H1 (cell line): ENCODE measurements at regions not wholly inside any gene's neighbourhood (a gene's known extent, or its start where the extent isn't known, plus 50 kb on each side); places are given as distances from the start of the nearest gene placed in this dataset.

Experiments used
- CTCF ChIA-PET: fragments of 300-600 bp; sonication (Branson Sonifier 250); formaldehyde crosslinking; loops from one replicate; lab custom pipeline; 2021; ENCODE audit not compliant: partially characterized antibody; lab: Charles Lee
- POLR2A ChIA-PET: fragments of 300-600 bp; sonication (Branson Sonifier 250); formaldehyde crosslinking; loops from one replicate; lab custom pipeline; 2021; ENCODE audit warnings: inconsistent platforms; ENCODE audit not compliant: partially characterized antibody; lab: Charles Lee
- DNase-seq, 2 experiments: peaks; one replicate each; pipeline versions ENCODE4 v3.0.0 to v3.0.0-alpha.2; 2010 to 2022; ENCODE audit warnings: low spot score in 2 of 2, low read depth in 1 of 2, mixed read lengths in 1 of 2
- FAIRE-seq: peaks from 2 replicates; lab custom pipeline; 2011; peaks lifted over from hg19 to GRCh38; lab: Jason Lieb, UNC
- H2AFZ ChIP-seq: 2 replicates; pipeline ENCODE4 v1.8.1; 2012; ENCODE audit warnings: low read length, inconsistent platforms
- H2AK5ac ChIP-seq: 2 replicates; pipeline ENCODE4 v1.6.1; 2013; ENCODE audit warnings: low read depth, low read length
- H2BK120ac ChIP-seq: replicated peaks from 2 replicates; pipeline ENCODE3; 2013; ENCODE audit warnings: low read depth, low read length, inconsistent platforms
- H2BK12ac ChIP-seq: 2 replicates; pipeline ENCODE4 v1.6.1; 2013; ENCODE audit warnings: low read depth, low read length
- H2BK15ac ChIP-seq: 2 replicates; pipeline ENCODE4 v1.6.1; 2013; ENCODE audit warnings: low read length
- H2BK20ac ChIP-seq: 2 replicates; pipeline ENCODE4 v1.6.1; 2013; ENCODE audit warnings: low read length
- H2BK5ac ChIP-seq: 2 replicates; pipeline ENCODE4 v1.6.1; 2013; ENCODE audit warnings: low read depth, low read length
- H3K14ac ChIP-seq: 2 replicates; pipeline ENCODE4 v1.6.1; 2013; ENCODE audit warnings: inconsistent platforms; ENCODE audit not compliant: insufficient read length
- H3K18ac ChIP-seq: 2 replicates; pipeline ENCODE4 v1.6.1; 2013; ENCODE audit warnings: low read length; ENCODE audit errors: extremely low read depth
- H3K23ac ChIP-seq: 2 replicates; pipeline ENCODE4 v1.6.1; 2013; ENCODE audit warnings: inconsistent platforms; ENCODE audit not compliant: insufficient read length
- H3K23me2 ChIP-seq: 2 replicates; pipeline ENCODE4 v1.6.1; 2013; ENCODE audit warnings: low read depth, low read length
- H3K27ac ChIP-seq: 2 replicates; pipeline ENCODE4 v1.6.1; 2011; ENCODE audit warnings: low read depth, low read length, inconsistent platforms
- H3K27me3 ChIP-seq, 4 experiments: replicated peaks in 1 of 4; 1 replicate in 1 of 4; 2 replicates in 3 of 4; pipeline versions ENCODE4 v1.6.1 to v1.8.1; 2011 to 2013; ENCODE audit warnings: low read length in 3 of 4, mild to moderate bottlenecking in 3 of 4, inconsistent platforms in 2 of 4, mixed read lengths in 2 of 4, moderate library complexity in 1 of 4; ENCODE audit not compliant: control insufficient read depth in 3 of 4, insufficient read depth in 3 of 4; ENCODE audit errors: extremely low read depth in 1 of 4
- H3K36me3 ChIP-seq, 4 experiments: 2 replicates each; pipeline versions ENCODE4 v1.6.1 to v1.8.1; 2011 to 2013; ENCODE audit warnings: mild to moderate bottlenecking in 4 of 4, low read length in 3 of 4, moderate library complexity in 2 of 4, control low read depth in 1 of 4, inconsistent platforms in 1 of 4; ENCODE audit not compliant: insufficient read depth in 4 of 4, control insufficient read depth in 2 of 4
- H3K4ac ChIP-seq: replicated peaks from 2 replicates; pipeline ENCODE3; 2013; ENCODE audit warnings: low read length, low read depth, mixed read lengths, inconsistent platforms; ENCODE audit not compliant: insufficient read length
- H3K4me1 ChIP-seq, 4 experiments: replicated peaks in 1 of 4; 1 replicate in 1 of 4; 2 replicates in 3 of 4; pipeline versions ENCODE4 v1.6.1 to v1.8.1; 2011 to 2013; ENCODE audit warnings: low read length in 3 of 4, inconsistent platforms in 2 of 4, mixed read lengths in 1 of 4; ENCODE audit not compliant: insufficient read depth in 4 of 4, control insufficient read depth in 3 of 4
- H3K4me2 ChIP-seq, 2 experiments: 2 replicates each; pipeline versions ENCODE4 v1.6.1 to v1.8.1; 2011 to 2013; ENCODE audit warnings: low read depth in 2 of 2, low read length in 2 of 2, control low read depth in 1 of 2, inconsistent platforms in 1 of 2, mild to moderate bottlenecking in 1 of 2; ENCODE audit not compliant: insufficient read depth in 1 of 2
- H3K4me3 ChIP-seq, 4 experiments: fragments of 200-600, 300-600 bp in 1 of 4; sonication (generic), shearing (Covaris generic), sonication (Bioruptor Twin) in 1 of 4; 2 replicates each; pipeline versions ENCODE4 v1.5.1 to v1.8.1; 2011 to 2016; ENCODE audit warnings: low read length in 4 of 4, low read depth in 3 of 4, control low read depth in 2 of 4, inconsistent platforms in 2 of 4, mild to moderate bottlenecking in 2 of 4, mixed read lengths in 1 of 4, moderate library complexity in 1 of 4; ENCODE audit not compliant: insufficient read depth in 2 of 4; ENCODE audit errors: extremely low read depth in 1 of 4
- H3K56ac ChIP-seq: replicated peaks from 2 replicates; pipeline ENCODE3; 2013; ENCODE audit warnings: low read depth, mild to moderate bottlenecking, mixed read lengths, low read length, inconsistent platforms; ENCODE audit not compliant: insufficient read length
- H3K79me1 ChIP-seq: 2 replicates; pipeline ENCODE4 v1.6.1; 2013; ENCODE audit warnings: low read depth, low read length, control low read depth
- H3K79me2 ChIP-seq, 2 experiments: 2 replicates each; pipeline versions ENCODE4 v1.6.1 to v1.8.1; 2012 to 2013; ENCODE audit warnings: low read length in 2 of 2, mild to moderate bottlenecking in 2 of 2, inconsistent platforms in 1 of 2; ENCODE audit not compliant: insufficient read depth in 2 of 2, control insufficient read depth in 1 of 2
- H3K9ac ChIP-seq, 4 experiments: replicated peaks in 1 of 4; 1 replicate in 1 of 4; 2 replicates in 3 of 4; pipeline versions ENCODE4 v1.6.1 to v1.8.1; 2011 to 2013; ENCODE audit warnings: low read depth in 3 of 4, low read length in 3 of 4, control low read depth in 2 of 4, mild to moderate bottlenecking in 2 of 4, moderate library complexity in 2 of 4, inconsistent platforms in 1 of 4; ENCODE audit errors: extremely low read depth in 1 of 4
- H3K9me3 ChIP-seq, 2 experiments: 2 replicates each; pipeline versions ENCODE4 v1.6.1 to v1.8.1; 2012 to 2013; ENCODE audit warnings: mild to moderate bottlenecking in 2 of 2, moderate library complexity in 2 of 2, control low read depth in 1 of 2, inconsistent platforms in 1 of 2, low read depth in 1 of 2, low read length in 1 of 2, mixed read lengths in 1 of 2; ENCODE audit not compliant: insufficient read depth in 2 of 2
- H4K20me1 ChIP-seq, 2 experiments: replicated peaks in 1 of 2; 2 replicates each; pipeline versions ENCODE3 to v1.8.1; 2011 to 2013; ENCODE audit warnings: inconsistent platforms in 2 of 2, low read length in 2 of 2, mild to moderate bottlenecking in 1 of 2; ENCODE audit not compliant: insufficient read depth in 2 of 2, control insufficient read depth in 1 of 2
- H4K5ac ChIP-seq: 2 replicates; pipeline ENCODE4 v1.6.1; 2013; ENCODE audit warnings: low read length, low read depth, mixed read lengths, inconsistent platforms; ENCODE audit not compliant: insufficient read length
- H4K8ac ChIP-seq: 2 replicates; pipeline ENCODE4 v1.8.0; 2013; ENCODE audit warnings: mild to moderate bottlenecking, moderate library complexity, low read length, inconsistent platforms; ENCODE audit not compliant: insufficient read depth; ENCODE audit errors: extremely low read depth
- H4K91ac ChIP-seq: replicated peaks from 2 replicates; pipeline ENCODE3; 2013; ENCODE audit warnings: low read length, mixed read lengths, inconsistent platforms; ENCODE audit not compliant: insufficient read length
- JUND ChIP-seq: IDR thresholded peaks from 2 replicates; pipeline ENCODE4 v1.6.1; 2011; ENCODE audit warnings: mild to moderate bottlenecking, improper control_type of control experiment, low read length
- WGBS, 2 experiments: shearing (Covaris generic) in 1 of 2; methylation state at CpG; one replicate each; pipeline versions ENCODE4 v1.1.6 to v1.1.7; 2013 to 2015; ENCODE audit warnings: low lambda C conversion rate in 2 of 2, mixed read lengths in 2 of 2, inconsistent platforms in 1 of 2, low coverage in 1 of 2, missing lambda C conversion rate in 1 of 2; ENCODE audit not compliant: insufficient replicate concordance in 2 of 2, insufficient coverage in 1 of 2, insufficient read length in 1 of 2; ENCODE audit errors: extremely low coverage in 1 of 2, missing lambda C conversion rate in 1 of 2; 5-methylcytosine and 5-hydroxymethylcytosine counted together

DNA sequence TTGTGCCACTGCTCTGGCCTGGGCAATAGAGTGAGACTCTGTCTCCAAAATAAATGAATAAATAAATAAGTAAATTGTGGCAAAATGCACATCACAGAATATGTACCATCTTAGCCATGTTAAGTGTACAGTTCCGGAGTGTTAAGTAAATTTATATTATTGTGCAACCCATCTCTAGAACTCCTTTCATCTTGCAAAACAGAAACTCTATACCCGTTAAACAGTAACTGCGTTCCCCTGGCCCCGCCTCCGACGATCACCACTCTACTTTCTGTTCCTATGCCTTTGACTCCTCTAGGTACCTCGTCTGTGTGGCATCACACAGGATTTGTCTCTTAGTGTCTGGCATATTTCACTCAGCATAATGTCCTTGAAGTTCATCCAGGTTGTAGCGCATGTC, 356.4 kb upstream of the FOXK1 start:
- no peaks in the 10 kb centered on the region for H3K79me2 ChIP-seq
- H2AFZ ChIP-seq = no peak overlapping the region
- no peak overlapping the region for H3K23ac ChIP-seq
- peaks cover 19 to 35% of the 10 kb centered on the region in 2 experiments; a peak in 3 of 4 replicates for H3K9me3 ChIP-seq
- H3K4me1 ChIP-seq = no peaks in the 10 kb centered on the region
- no peaks in the 10 kb centered on the region for H4K20me1 ChIP-seq
- H3K27ac ChIP-seq = no peak overlapping the region
- DNase-seq (no peak), FAIRE-seq (no peak)
- no peak overlapping the region for H2BK15ac ChIP-seq
- TF ChIP-seq JUND = no peak
- H3K18ac ChIP-seq = no peak overlapping the region
- WGBS, 2 experiments = 92% methylated on average over 8 of the region's 8 CpGs; no CpG with 5 or more reads in 1 of the 2 experiments
- no peak overlapping the region for H3K4me3 ChIP-seq
- no peak overlapping the region for H2BK120ac ChIP-seq
- POLR2A ChIA-PET = no interaction called here
- H4K8ac ChIP-seq = no peak overlapping the region
- no peaks in the 10 kb centered on the region for H3K23me2 ChIP-seq
- no peak overlapping the region for H2BK12ac ChIP-seq
- H2BK20ac ChIP-seq = no peak overlapping the region
- no peak overlapping the region for H3K4ac ChIP-seq
- no peaks in the 10 kb centered on the region for H3K79me1 ChIP-seq
- no peak overlapping the region for H3K56ac ChIP-seq
- H2AK5ac ChIP-seq = no peak overlapping the region
- H4K5ac ChIP-seq = no peak overlapping the region
- no peaks in the 10 kb centered on the region for H3K27me3 ChIP-seq
- no peaks in the 10 kb centered on the region for H3K36me3 ChIP-seq
- H4K91ac ChIP-seq = no peak overlapping the region
- H3K14ac ChIP-seq = no peak overlapping the region
- H3K4me2 ChIP-seq = no peak overlapping the region
- CTCF ChIA-PET = no interaction called here
- no peak overlapping the region for H2BK5ac ChIP-seq
- no peak overlapping the region for H3K9ac ChIP-seq
